Fibroblast of lung (primary cell): ENCODE measurements at regions not wholly inside any gene's neighbourhood (a gene's known extent, or its start where the extent isn't known, plus 50 kb on each side); places are given as distances from the start of the nearest gene placed in this dataset.
"Not testable (repeated sequence)": the region's sequence is repeated elsewhere in the genome, so short reads cannot be mapped to it uniquely, and the experiment has no call there.

ENCODE experiments used
- DNase-seq, 2 donors: peaks; one replicate each; pipeline versions ENCODE4 v3.0.0 to v3.0.0-alpha.2; 2010; ENCODE audit warnings: low read depth in 2 of 2
- H2AFZ ChIP-seq: 2 replicates; pipeline ENCODE4 v1.5.1; 2012; ENCODE audit warnings: low read length, control low read depth, inconsistent platforms
- H3K27ac ChIP-seq: 2 replicates; pipeline ENCODE4 v1.5.1; 2011; ENCODE audit warnings: low read length, control low read depth; ENCODE audit not compliant: insufficient read depth
- H3K27me3 ChIP-seq: 2 replicates; pipeline ENCODE4 v1.5.1; 2011; ENCODE audit warnings: mild to moderate bottlenecking, low read length; ENCODE audit not compliant: control insufficient read depth, insufficient read depth
- H3K36me3 ChIP-seq: 2 replicates; pipeline ENCODE4 v1.5.1; 2011; ENCODE audit warnings: low read length; ENCODE audit not compliant: control insufficient read depth, insufficient read depth
- H3K4me1 ChIP-seq: 2 replicates; pipeline ENCODE4 v1.5.1; 2011; ENCODE audit warnings: low read length; ENCODE audit not compliant: control insufficient read depth, insufficient read depth; ENCODE audit errors: extremely low read depth
- H3K4me2 ChIP-seq: 2 replicates; pipeline ENCODE4 v1.5.1; 2011; ENCODE audit warnings: low read length, control low read depth; ENCODE audit not compliant: insufficient read depth; ENCODE audit errors: extremely low read depth
- H3K4me3 ChIP-seq, 4 experiments: fragments of 200-600 bp in 1 of 4; sonication (generic) in 1 of 4; replicated peaks in 1 of 4; 2 replicates each; pipeline ENCODE4 v1.5.1; 2011 to 2016; ENCODE audit warnings: low read length in 4 of 4, low read depth in 3 of 4, mild to moderate bottlenecking in 3 of 4, control low read depth in 2 of 4, inconsistent platforms in 1 of 4, mixed read lengths in 1 of 4; ENCODE audit not compliant: insufficient read depth in 1 of 4; ENCODE audit errors: control extremely low read depth in 1 of 4
- H3K79me2 ChIP-seq: 2 replicates; pipeline ENCODE4 v1.5.1; 2012; ENCODE audit warnings: mild to moderate bottlenecking, low read length, inconsistent platforms; ENCODE audit not compliant: control insufficient read depth, insufficient read depth
- H3K9ac ChIP-seq: 2 replicates; pipeline ENCODE4 v1.5.1; 2011; ENCODE audit warnings: mild to moderate bottlenecking, low read length, control low read depth; ENCODE audit not compliant: insufficient read depth
- H3K9me3 ChIP-seq: 2 replicates; pipeline ENCODE4 v1.5.1; 2012; ENCODE audit warnings: low read depth, low read length; ENCODE audit not compliant: control insufficient read depth, insufficient read depth
- H4K20me1 ChIP-seq: 2 replicates; pipeline ENCODE4 v1.5.1; 2011; ENCODE audit warnings: low read length; ENCODE audit not compliant: control insufficient read depth, insufficient read depth; ENCODE audit errors: extremely low read depth
- EZH2 ChIP-seq: IDR thresholded peaks from 2 replicates; pipeline ENCODE4 v1.5.1; 2012; ENCODE audit warnings: low read length, control low read depth, mild to moderate bottlenecking; ENCODE audit errors: missing control alignments
- TF ChIP-seq, protein P1 (sequence below), 2 donors: IDR thresholded peaks in 1 of 2; conservative IDR thresholded peaks in 1 of 2; 1 replicate in 1 of 2; 2 replicates in 1 of 2; pipeline ENCODE4 v1.5.1; 2011 to 2012; ENCODE audit warnings: low read length in 2 of 2, control low read depth in 1 of 2, inconsistent platforms in 1 of 2, low read depth in 1 of 2, mild to moderate bottlenecking in 1 of 2

DNA sequence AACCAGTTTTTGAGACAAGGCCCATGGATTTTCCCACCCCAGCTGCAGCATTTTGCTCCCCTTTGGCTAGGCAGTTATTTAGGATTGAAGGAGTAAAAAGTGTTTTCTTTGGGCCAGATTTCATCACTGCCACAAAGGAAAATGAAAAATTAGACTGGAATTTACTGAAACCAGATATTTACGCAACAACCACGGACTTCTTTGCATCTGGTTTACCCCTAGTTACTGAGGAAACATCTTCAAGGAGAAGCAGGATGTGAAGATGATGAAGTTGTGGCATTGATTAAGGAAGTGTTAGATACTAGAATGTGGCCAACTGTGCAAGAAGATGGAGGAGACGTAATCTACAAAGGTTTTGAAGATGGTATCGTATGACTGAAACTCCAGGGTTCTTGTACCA lies 165.2 kb upstream of the MYRIP start:
- Histone ChIP-seq H3K4me3 (no peak overlapping the region), H3K9ac (no peak overlapping the region), H3K79me2 (no peaks in the 10 kb centered on the region), H3K27ac (no peak overlapping the region), H3K4me1 (peaks cover 4% of the 10 kb centered on the region), H4K20me1 (no peaks in the 10 kb centered on the region), H3K4me2 (no peak overlapping the region), H3K9me3 (no peaks in the 10 kb centered on the region), H2AFZ (no peak overlapping the region), H3K36me3 (no peaks in the 10 kb centered on the region), H3K27me3 (no peaks in the 10 kb centered on the region)
- TF ChIP-seq EZH2, result no peak
- TF ChIP-seq, protein P1, sequence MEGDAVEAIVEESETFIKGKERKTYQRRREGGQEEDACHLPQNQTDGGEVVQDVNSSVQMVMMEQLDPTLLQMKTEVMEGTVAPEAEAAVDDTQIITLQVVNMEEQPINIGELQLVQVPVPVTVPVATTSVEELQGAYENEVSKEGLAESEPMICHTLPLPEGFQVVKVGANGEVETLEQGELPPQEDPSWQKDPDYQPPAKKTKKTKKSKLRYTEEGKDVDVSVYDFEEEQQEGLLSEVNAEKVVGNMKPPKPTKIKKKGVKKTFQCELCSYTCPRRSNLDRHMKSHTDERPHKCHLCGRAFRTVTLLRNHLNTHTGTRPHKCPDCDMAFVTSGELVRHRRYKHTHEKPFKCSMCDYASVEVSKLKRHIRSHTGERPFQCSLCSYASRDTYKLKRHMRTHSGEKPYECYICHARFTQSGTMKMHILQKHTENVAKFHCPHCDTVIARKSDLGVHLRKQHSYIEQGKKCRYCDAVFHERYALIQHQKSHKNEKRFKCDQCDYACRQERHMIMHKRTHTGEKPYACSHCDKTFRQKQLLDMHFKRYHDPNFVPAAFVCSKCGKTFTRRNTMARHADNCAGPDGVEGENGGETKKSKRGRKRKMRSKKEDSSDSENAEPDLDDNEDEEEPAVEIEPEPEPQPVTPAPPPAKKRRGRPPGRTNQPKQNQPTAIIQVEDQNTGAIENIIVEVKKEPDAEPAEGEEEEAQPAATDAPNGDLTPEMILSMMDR (conservative IDR thresholded peaks at IDR 0.05 in 1 of 2, IDR thresholded peaks at IDR 0.05 in 1 of 2; ENCODE audit: low read depth in 1 of 2, low read length in 2 of 2), result no peak
- peak; percentile 57 to 72 for DNase-seq

DNA sequence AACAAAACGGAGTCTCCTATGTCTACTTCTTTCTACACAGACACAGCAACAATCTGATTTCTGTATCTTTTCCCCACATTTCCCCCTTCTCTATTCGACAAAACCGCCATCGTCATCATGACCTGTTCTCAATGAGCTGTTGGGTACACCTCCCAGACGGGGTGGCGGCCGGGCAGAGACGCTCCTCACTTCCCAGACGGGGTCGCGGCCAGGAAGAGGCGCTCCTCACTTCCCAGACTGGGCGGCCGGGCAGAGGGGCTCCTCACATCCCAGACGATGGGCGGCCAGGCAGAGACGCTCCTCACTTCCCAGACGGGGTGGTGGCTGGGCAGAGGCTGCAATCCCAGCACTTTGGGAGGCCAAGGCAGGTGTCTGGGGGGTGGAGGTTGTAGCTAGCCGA lies 158.2 kb upstream of the MYRIP start:
- not testable (repeated sequence) for H3K9me3 ChIP-seq, H2AFZ ChIP-seq, H3K4me1 ChIP-seq, H3K36me3 ChIP-seq, H3K9ac ChIP-seq, H3K27ac ChIP-seq, H3K27me3 ChIP-seq, H3K4me2 ChIP-seq, H3K4me3 ChIP-seq, H3K79me2 ChIP-seq, H4K20me1 ChIP-seq, DNase-seq

DNA sequence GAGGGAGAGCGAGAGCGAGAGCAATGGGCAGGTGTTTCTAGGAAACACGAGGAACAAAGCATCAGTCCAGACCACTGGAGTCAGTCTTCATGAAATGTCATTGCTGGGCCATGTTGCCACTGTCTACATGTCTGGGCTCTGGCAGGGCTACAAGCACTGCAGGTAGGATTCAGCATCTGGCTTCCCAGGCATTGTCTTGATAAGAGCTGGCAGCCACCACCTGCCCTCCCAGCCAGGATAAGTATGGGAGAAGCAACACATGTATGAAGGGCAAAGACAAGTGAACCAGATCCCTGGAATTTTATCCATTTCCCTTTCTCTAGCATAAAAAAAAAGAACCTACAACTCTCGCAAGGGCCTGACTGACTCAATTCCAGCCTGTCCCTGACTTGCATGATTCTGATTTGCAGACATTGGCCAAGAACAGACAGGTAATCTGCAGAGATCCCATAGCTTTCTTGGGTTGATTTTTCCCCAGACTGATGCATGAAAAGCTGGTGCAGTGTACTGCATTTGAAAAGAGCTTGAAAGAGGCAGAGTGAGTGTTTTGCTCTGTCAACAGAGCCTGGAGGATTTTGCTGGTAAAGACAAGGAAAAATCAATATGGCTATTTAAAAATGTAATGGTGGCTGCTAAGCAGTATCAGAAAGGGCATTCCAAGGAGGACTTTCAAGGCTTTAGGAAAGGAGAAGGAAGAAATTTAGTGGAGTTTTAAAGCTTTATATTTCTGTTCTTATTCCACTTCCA lies 157.2 kb upstream of the MYRIP start:
- no peak for TF ChIP-seq EZH2
- TF ChIP-seq, protein P1 (conservative IDR thresholded peaks at IDR 0.05 in 1 of 2, IDR thresholded peaks at IDR 0.05 in 1 of 2; ENCODE audit: low read depth in 1 of 2, low read length in 2 of 2), result no peak
- no peak overlapping the region for H3K4me2 ChIP-seq
- H3K4me1 ChIP-seq, result no peaks in the 10 kb centered on the region
- H3K36me3 ChIP-seq, result no peaks in the 10 kb centered on the region
- H2AFZ ChIP-seq, result no peak overlapping the region
- H3K27me3 ChIP-seq, result no peaks in the 10 kb centered on the region
- no peak overlapping the region for H3K9ac ChIP-seq
- no peak for DNase-seq
- no peaks in the 10 kb centered on the region for H3K79me2 ChIP-seq
- no peaks in the 10 kb centered on the region for H3K9me3 ChIP-seq
- H4K20me1 ChIP-seq, result no peaks in the 10 kb centered on the region
- no peak overlapping the region for H3K4me3 ChIP-seq
- no peak overlapping the region for H3K27ac ChIP-seq

GRCh38 chr3:39655718-39656117 lies 153.7 kb upstream of the MYRIP start:
- not testable (repeated sequence) for DNase-seq, H3K27me3 ChIP-seq, H3K9ac ChIP-seq, H4K20me1 ChIP-seq, H3K79me2 ChIP-seq, H2AFZ ChIP-seq, H3K4me1 ChIP-seq, H3K36me3 ChIP-seq, H3K4me3 ChIP-seq, H3K4me2 ChIP-seq, H3K27ac ChIP-seq, H3K9me3 ChIP-seq
